Colonic mucosa (tissue), 4 donors: ENCODE measurements at regions not wholly inside any gene's neighbourhood (a gene's known extent, or its start where the extent isn't known, plus 50 kb on each side); places are given as distances from the start of the nearest gene placed in this dataset.

Experiments used
- DNase-seq: peaks from one replicate; pipeline ENCODE4 v3.0.0-alpha.2; 2020
- H3K27ac ChIP-seq: fragments of 200-600 bp; one replicate; pipeline ENCODE4 v1.8.0; 2021
- H3K27me3 ChIP-seq: fragments of 200-600 bp; one replicate; pipeline ENCODE4 v1.8.0; 2021
- H3K36me3 ChIP-seq: fragments of 200-600 bp; one replicate; pipeline ENCODE4 v1.8.0; 2021
- H3K4me1 ChIP-seq: fragments of 200-600 bp; one replicate; pipeline ENCODE4 v1.8.0; 2021; ENCODE audit warnings: mild to moderate bottlenecking
- H3K4me3 ChIP-seq: fragments of 200-600 bp; one replicate; pipeline ENCODE4 v1.8.0; 2021
- H3K9ac ChIP-seq, 2 donors: one replicate each; pipeline ENCODE4 v1.7.0; 2013; ENCODE audit warnings: control low read depth in 2 of 2, low read depth in 2 of 2, low read length in 2 of 2
- H3K9me3 ChIP-seq: fragments of 200-600 bp; one replicate; pipeline ENCODE4 v1.8.0; 2021
- CTCF ChIP-seq: fragments of 200-600 bp; IDR thresholded peaks from one replicate; pipeline ENCODE4 v1.8.0; 2022; ENCODE audit warnings: antibody characterized with exemption, mild to moderate bottlenecking
- intact Hi-C: fragments of 100-400 bp; cut with DNase I; formaldehyde crosslinking; loops from one replicate; pipeline ENCODE4 v1.14.1; 2022
- donor health status: healthy.
- donor health status: DM: no; HTN: no; CAD: no.
- donor health status: DM: no; HTN: no; CAD: no.

- intact Hi-C loops: no loop called here
- Histone ChIP-seq H3K9me3 (no peaks in the 10 kb centered on the region), H3K27ac (no peak overlapping the region), H3K36me3 (no peaks in the 10 kb centered on the region), H3K27me3 (no peaks in the 10 kb centered on the region), H3K4me3 (no peak overlapping the region), H3K9ac (no peak overlapping the region), H3K4me1 (no peaks in the 10 kb centered on the region)
- DNase-seq: no peak
- no peak for TF ChIP-seq CTCF
These were observed 579.4 kb upstream of the FAM98A start for GRCh38 chr2:34178482-34178881.

GRCh38 chr2:34176693-34177092, 577.6 kb upstream of the FAM98A start:
- Histone ChIP-seq H3K4me1 (no peaks in the 10 kb centered on the region), H3K27ac (no peak overlapping the region), H3K36me3 (no peaks in the 10 kb centered on the region), H3K27me3 (no peaks in the 10 kb centered on the region), H3K9ac (no peak overlapping the region), H3K4me3 (no peak overlapping the region), H3K9me3 (no peaks in the 10 kb centered on the region)
- no peak for DNase-seq
- no peak for TF ChIP-seq CTCF
- intact Hi-C loops: no loop called here

- Histone ChIP-seq H3K4me1 (no peaks in the 10 kb centered on the region), H3K9ac (no peak overlapping the region), H3K36me3 (no peaks in the 10 kb centered on the region), H3K27ac (no peak overlapping the region), H3K27me3 (no peaks in the 10 kb centered on the region), H3K4me3 (no peak overlapping the region), H3K9me3 (no peaks in the 10 kb centered on the region)
- DNase-seq: no peak
- TF ChIP-seq CTCF: no peak
- intact Hi-C loops: no loop called here
These were observed 575.4 kb upstream of the FAM98A start for GRCh38 chr2:34174506-34174905.

GRCh38 chr2:34162231-34162630, 563.1 kb upstream of the FAM98A start:
- DNase-seq: no peak
- Histone ChIP-seq H3K9me3 (no peaks in the 10 kb centered on the region), H3K27me3 (no peaks in the 10 kb centered on the region), H3K4me1 (no peaks in the 10 kb centered on the region), H3K36me3 (no peaks in the 10 kb centered on the region), H3K27ac (no peak overlapping the region), H3K9ac (no peak overlapping the region), H3K4me3 (no peak overlapping the region)
- intact Hi-C loops: no loop called here
- TF ChIP-seq CTCF: no peak

GRCh38 chr2:34161549-34161948, 562.5 kb upstream of the FAM98A start:
- Histone ChIP-seq H3K27ac (no peak overlapping the region), H3K4me3 (no peak overlapping the region), H3K36me3 (no peaks in the 10 kb centered on the region), H3K27me3 (no peaks in the 10 kb centered on the region), H3K4me1 (no peaks in the 10 kb centered on the region), H3K9ac (no peak overlapping the region), H3K9me3 (no peaks in the 10 kb centered on the region)
- intact Hi-C loops: no loop called here
- DNase-seq: no peak
- TF ChIP-seq CTCF: no peak

GRCh38 chr2:34159901-34160300, 560.8 kb upstream of the FAM98A start:
- H3K27me3 ChIP-seq: no peaks in the 10 kb centered on the region
- no peak for TF ChIP-seq CTCF
- no peaks in the 10 kb centered on the region for H3K4me1 ChIP-seq
- H3K9ac ChIP-seq: no peak overlapping the region
- no peaks in the 10 kb centered on the region for H3K9me3 ChIP-seq
- no peaks in the 10 kb centered on the region for H3K36me3 ChIP-seq
- no peak overlapping the region for H3K4me3 ChIP-seq
- DNase-seq: no peak
- H3K27ac ChIP-seq: no peak overlapping the region
- intact Hi-C loops: no loop called here
